Esophagus (tissue), 2 donors: ENCODE measurements at regions not wholly inside any gene's neighbourhood (a gene's known extent, or its start where the extent isn't known, plus 50 kb on each side); places are given as distances from the start of the nearest gene placed in this dataset.
"Not testable (repeated sequence)": the region's sequence is repeated elsewhere in the genome, so short reads cannot be mapped to it uniquely, and the experiment has no call there.

Experiments used
- H3K27ac ChIP-seq, 2 donors: one replicate each; pipeline ENCODE4 v1.5.1; 2013; ENCODE audit warnings: low read depth in 2 of 2, mild to moderate bottlenecking in 2 of 2, inconsistent platforms in 1 of 2, low read length in 1 of 2, moderate library complexity in 1 of 2
- H3K27me3 ChIP-seq, 2 donors: one replicate each; pipeline ENCODE4 v1.6.1; 2013; ENCODE audit warnings: low read length in 2 of 2, control low read depth in 1 of 2, mild to moderate bottlenecking in 1 of 2; ENCODE audit not compliant: insufficient read depth in 2 of 2, control insufficient read depth in 1 of 2
- H3K36me3 ChIP-seq, 2 donors: one replicate each; pipeline ENCODE4 v1.6.1; 2013; ENCODE audit warnings: low read length in 1 of 2; ENCODE audit not compliant: control insufficient read depth in 2 of 2, insufficient read depth in 2 of 2
- H3K4me1 ChIP-seq, 2 donors: one replicate each; pipeline ENCODE4 v1.6.1; 2013; ENCODE audit warnings: low read length in 1 of 2; ENCODE audit not compliant: control insufficient read depth in 2 of 2, insufficient read depth in 2 of 2
- H3K4me3 ChIP-seq, 2 donors: one replicate each; pipeline ENCODE4 v1.5.1; 2013; ENCODE audit warnings: low read length in 2 of 2, mild to moderate bottlenecking in 2 of 2, low read depth in 1 of 2, moderate library complexity in 1 of 2
- H3K9me3 ChIP-seq, 2 donors: one replicate each; pipeline ENCODE4 v1.6.1; 2013; ENCODE audit warnings: mild to moderate bottlenecking in 2 of 2, low read depth in 1 of 2, low read length in 1 of 2, moderate library complexity in 1 of 2; ENCODE audit not compliant: control insufficient read depth in 2 of 2, insufficient read depth in 1 of 2
- WGBS, 2 donors: extraction: QIAGEN DNeasy Blood & Tissue Kit; methylation state at CpG; one replicate each; pipeline ENCODE4 v1.1.7; 2013; 5-methylcytosine and 5-hydroxymethylcytosine counted together
- donor health status: healthy with polysubstance abuse.
- donor health status: Bipolar disorder and iron deficiency.

DNA sequence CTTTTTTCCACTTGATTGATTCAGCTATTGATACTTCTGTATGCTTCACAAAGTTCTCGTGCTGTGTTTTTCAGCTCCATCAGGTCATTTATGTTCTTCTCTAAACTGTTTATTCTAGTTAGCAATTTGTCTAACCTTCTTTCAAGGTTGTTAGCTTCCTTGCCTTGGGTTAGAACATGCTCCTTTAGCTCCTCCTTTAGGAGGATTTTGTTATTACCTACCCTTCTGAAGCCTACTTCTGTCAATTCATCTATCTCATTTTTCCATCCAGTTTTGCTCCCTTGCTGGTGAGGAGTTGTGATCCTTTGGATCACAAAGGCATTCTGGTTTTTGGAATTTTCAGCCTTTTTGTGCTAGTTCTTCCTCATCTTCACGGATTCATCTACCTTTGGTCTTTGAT lies 344.7 kb upstream of the CLEC14A start:
- H3K4me3 ChIP-seq, H3K27me3 ChIP-seq, H3K9me3 ChIP-seq, H3K27ac ChIP-seq, H3K36me3 ChIP-seq, H3K4me1 ChIP-seq: not testable (repeated sequence)
- 55 to 66% methylated on average over 2 of the region's 2 CpGs for WGBS, 2 donors

DNA sequence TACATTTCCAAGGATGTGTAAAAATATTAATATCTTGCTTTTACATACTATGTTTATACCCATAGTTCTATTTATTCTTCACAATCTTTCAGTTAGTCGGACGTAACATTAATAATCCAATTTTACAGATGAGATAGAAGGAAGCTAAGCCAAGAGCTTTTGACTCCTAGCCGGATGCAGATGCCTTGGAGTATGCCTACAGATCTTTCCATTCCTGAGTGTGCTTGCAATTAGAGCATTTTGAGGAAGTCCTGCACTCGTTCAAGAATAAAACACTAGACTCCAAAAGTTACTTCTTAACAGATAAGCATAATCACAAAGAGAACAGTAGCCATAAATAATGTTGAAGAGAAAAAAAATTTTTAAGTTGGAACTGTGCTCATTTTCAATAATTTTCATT lies 337.6 kb upstream of the CLEC14A start:
- Histone ChIP-seq H3K36me3 (no peaks in the 10 kb centered on the region), H3K27ac (no peak overlapping the region), H3K9me3 (no peaks in the 10 kb centered on the region), H3K4me3 (no peak overlapping the region), H3K4me1 (no peaks in the 10 kb centered on the region), H3K27me3 (no peaks in the 10 kb centered on the region)
- WGBS, 2 donors: 45 to 73% methylated on average over 4 of the region's 4 CpGs

DNA sequence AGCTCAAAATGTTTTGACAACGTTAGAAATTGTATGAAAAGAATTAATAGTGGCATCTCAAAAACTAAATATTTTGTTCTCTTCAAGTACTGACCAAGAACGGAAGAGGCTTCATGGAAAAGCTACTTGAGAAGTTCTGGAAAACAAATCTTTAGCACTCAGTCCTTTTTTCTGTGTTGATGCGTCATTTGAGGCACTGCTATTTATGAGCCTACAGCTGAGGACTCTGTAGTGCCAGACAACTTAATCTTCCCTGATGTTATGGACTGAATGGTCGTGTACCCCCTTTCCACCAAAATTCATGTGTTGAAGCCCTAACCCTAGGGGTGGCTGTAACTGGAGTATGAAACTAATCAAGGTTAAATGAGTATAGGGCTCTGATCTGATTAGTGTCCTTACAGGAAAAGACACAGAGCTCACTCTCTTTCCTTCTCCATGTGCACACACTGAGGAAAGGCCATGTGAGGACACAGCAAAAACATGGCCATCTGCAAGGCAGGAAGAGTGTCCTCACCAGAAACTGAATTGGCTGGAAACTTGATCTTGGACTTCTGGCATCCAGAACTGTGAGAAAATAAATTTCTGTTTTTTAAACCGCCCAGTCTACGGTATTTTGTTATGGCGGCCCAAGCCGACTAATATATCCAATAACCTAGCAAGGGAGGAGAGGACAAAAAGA lies 337.0 kb upstream of the CLEC14A start:
- Histone ChIP-seq H3K4me1 (no peaks in the 10 kb centered on the region), H3K27me3 (no peaks in the 10 kb centered on the region), H3K36me3 (no peaks in the 10 kb centered on the region), H3K27ac (no peak overlapping the region), H3K9me3 (no peaks in the 10 kb centered on the region), H3K4me3 (no peak overlapping the region)
- WGBS, 2 donors: 71 to 72% methylated on average over 8 of the region's 8 CpGs

DNA sequence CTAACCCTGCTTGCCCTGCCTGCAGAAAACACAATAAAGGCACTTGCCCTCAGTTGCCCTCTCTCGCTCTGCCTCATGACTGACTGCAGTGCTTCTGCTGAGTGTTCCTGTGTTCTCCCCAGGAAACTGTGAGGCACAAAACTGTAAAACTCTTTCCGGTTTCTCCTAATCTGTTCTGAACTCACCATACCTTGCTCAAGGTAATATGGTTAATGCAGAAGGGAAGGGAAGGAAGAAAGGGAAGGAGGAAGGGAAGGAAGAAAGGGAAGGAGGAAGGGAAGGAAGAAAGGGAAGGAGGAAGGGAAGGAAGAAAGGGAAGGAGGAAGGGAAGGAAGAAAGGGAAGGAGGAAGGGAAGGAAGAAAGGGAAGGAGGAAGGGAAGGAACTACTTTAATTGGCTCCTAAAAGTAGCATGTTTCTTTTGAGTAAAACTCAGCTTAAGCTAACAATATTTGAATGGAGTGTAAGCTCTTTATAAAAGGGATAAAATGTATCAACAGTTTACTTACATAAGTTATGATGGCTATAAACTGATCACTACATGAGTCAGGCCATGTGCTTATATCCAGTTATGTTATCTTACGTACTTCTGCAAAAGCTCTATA lies 334.0 kb upstream of the CLEC14A start:
- H3K36me3 ChIP-seq: no peaks in the 10 kb centered on the region

DNA sequence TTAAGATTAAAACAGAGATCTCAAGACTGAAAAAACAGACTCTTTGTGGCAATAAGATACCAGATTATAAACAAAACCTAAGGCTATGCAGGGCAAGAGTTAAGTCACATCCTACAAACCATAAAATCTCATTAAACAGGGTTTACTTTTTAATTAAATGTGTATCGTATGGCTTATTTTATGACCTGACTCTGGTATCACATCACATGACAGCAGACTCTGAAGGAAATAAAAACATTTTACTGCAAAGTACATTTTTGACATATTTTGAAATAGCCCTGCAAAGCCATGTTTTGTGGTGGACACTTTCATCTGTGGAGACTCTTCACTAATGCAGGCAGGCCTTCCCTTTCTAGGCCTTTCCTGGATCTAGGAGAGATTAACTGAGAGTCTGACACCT lies 327.6 kb upstream of the CLEC14A start:
- Histone ChIP-seq H3K4me1 (no peaks in the 10 kb centered on the region), H3K9me3 (no peaks in the 10 kb centered on the region), H3K4me3 (no peak overlapping the region), H3K36me3 (no peaks in the 10 kb centered on the region), H3K27me3 (no peaks in the 10 kb centered on the region), H3K27ac (no peak overlapping the region)
- WGBS, 2 donors: 84 to 94% methylated on average over 1 of the region's 1 CpG

More for the DNA sequence above, 334.0 kb upstream of the CLEC14A start:
- Histone ChIP-seq H3K4me1 (no peaks in the 10 kb centered on the region), H3K9me3 (no peaks in the 10 kb centered on the region), H3K4me3 (no peak overlapping the region), H3K27me3 (no peaks in the 10 kb centered on the region), H3K27ac (no peak overlapping the region)
- 89 to 92% methylated on average over 3 of the region's 3 CpGs for WGBS, 2 donors

DNA sequence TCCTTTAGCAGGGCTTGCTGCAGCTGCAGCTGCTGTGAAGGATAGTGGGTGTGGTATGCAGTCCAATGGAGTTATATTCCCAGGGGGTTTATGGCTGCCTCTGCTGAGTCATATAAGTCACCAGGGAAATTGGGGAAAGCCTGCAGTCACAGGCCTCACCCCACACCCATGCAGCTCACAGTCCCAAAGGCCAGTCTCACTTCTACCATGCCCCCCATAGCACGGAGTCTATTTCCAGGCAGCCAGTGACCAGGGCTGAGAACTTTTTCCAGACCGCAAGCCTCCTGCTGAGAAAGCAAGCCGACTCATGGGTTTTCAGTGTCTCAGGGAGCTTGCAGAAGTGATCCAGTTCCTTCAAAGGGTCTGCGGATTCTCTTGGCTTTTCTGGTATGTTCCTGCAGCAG lies 322.4 kb upstream of the CLEC14A start:
- Histone ChIP-seq H3K36me3 (no peaks in the 10 kb centered on the region), H3K4me3 (no peak overlapping the region), H3K27ac (no peak overlapping the region), H3K27me3 (no peaks in the 10 kb centered on the region), H3K4me1 (no peaks in the 10 kb centered on the region), H3K9me3 (peaks cover 0 to 4% of the 10 kb centered on the region in 2 donors)
- 84 to 85% methylated on average over 4 of the region's 4 CpGs for WGBS, 2 donors

DNA sequence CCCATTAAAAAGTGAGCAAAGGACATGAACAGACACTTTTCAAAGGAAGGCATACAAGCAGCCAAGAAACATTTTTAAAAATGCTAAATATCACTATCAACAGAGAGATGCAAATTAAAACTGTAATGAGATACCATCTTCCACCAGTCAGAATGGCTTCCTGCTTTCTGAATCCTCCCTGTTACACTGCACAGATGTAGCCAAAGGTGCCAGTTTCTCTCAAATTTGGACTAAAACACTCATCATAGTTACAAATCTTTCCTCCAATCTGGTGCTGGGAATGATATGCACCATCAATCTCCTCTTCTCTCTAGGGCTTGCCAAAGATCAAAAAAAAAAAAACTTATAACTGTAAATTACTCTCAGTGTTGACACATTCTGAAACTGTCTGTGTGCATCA lies 311.8 kb upstream of the CLEC14A start:
- H3K27ac ChIP-seq: no peak overlapping the region
- H3K9me3 ChIP-seq: no peaks in the 10 kb centered on the region
- H3K36me3 ChIP-seq: no peaks in the 10 kb centered on the region
- no peaks in the 10 kb centered on the region for H3K27me3 ChIP-seq
- H3K4me3 ChIP-seq: no peak overlapping the region
- H3K4me1 ChIP-seq: no peaks in the 10 kb centered on the region

DNA sequence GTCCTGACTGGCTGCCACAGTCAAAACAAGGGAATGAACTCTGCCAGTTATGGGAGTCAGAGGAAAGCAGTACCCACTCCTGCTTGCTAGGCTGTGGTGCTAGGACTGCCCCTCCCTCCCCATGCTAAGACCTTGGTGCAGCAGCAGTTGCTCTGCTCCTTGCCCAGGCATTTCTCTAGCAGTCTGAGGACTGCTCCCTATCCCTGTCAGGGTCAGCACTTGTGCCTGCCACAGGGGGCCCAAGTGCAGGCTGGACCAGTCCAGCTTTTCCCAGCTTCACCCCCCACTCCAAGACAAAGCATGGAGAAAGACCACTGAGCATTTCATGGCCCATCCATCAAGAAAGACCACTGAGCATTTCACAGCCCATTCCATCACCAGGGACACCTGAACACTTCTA lies 305.8 kb upstream of the CLEC14A start:
- no peak overlapping the region for H3K27ac ChIP-seq
- H3K4me1 ChIP-seq: no peaks in the 10 kb centered on the region
- H3K36me3 ChIP-seq: no peaks in the 10 kb centered on the region
- no peaks in the 10 kb centered on the region for H3K27me3 ChIP-seq
- no peak overlapping the region for H3K4me3 ChIP-seq
- peaks cover 0 to 14% of the 10 kb centered on the region in 2 donors for H3K9me3 ChIP-seq

DNA sequence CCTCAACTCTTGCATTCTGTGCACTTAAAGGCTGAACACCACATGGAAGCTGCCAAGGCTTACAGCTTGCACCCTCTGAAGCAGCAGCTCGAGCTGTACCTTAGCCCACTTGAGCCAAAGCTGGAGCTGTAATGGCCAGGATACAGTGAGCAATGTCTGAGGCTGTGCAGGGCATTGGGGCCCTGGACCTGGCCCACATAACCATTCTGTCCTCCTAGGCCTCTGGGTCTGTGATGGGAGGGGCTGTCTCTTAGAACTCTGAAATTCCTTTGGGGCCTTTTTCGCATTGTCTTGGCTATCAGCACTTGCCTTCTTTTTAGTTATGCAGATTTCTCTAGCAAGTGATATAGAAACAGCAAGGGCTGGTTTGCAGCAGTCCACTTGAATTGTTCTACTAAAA lies 303.8 kb upstream of the CLEC14A start:
- H3K4me3 ChIP-seq: no peak overlapping the region
- H3K4me1 ChIP-seq: no peaks in the 10 kb centered on the region
- WGBS, 2 donors: 57 to 65% methylated on average over 2 of the region's 2 CpGs
- H3K27ac ChIP-seq: no peak overlapping the region
- H3K9me3 ChIP-seq: peaks cover 0 to 14% of the 10 kb centered on the region in 2 donors
- no peaks in the 10 kb centered on the region for H3K27me3 ChIP-seq
- no peaks in the 10 kb centered on the region for H3K36me3 ChIP-seq

DNA sequence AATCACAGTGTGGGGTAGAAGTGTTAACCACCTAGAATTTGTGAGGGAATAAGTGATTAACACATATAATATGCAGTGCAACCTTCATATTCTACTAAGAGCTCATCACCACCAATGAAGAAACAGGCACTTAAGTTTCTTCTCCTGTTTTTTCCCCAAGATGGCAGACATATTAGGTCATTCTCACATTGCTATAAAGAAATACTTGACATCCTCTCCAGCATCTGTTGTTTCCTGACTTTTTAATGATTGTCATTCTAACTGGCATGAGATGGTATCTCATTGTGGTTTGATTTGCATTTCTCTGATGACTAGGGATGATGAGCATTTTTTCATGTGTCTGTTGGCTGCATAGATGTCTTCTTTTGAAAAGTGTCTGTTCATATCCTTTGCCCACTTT lies 301.5 kb upstream of the CLEC14A start:
- not testable (repeated sequence) for H3K36me3 ChIP-seq, H3K4me3 ChIP-seq
- peaks cover 0 to 14% of the 10 kb centered on the region in 2 donors for H3K9me3 ChIP-seq

More for the DNA sequence above, 301.5 kb upstream of the CLEC14A start:
- H3K27me3 ChIP-seq, H3K4me1 ChIP-seq, H3K27ac ChIP-seq: not testable (repeated sequence)
